ELR (cell line): ENCODE measurements at regions not wholly inside any gene's neighbourhood (a gene's known extent, or its start where the extent isn't known, plus 50 kb on each side); places are given as distances from the start of the nearest gene placed in this dataset.
A peak's percentile ranks its signal among the peaks of the same experiment; 100 is the strongest.

Experiments used
- DNase-seq: peaks from one replicate; pipeline ENCODE4 v3.0.0-alpha.2; 2015; ENCODE audit warnings: low read depth

DNA sequence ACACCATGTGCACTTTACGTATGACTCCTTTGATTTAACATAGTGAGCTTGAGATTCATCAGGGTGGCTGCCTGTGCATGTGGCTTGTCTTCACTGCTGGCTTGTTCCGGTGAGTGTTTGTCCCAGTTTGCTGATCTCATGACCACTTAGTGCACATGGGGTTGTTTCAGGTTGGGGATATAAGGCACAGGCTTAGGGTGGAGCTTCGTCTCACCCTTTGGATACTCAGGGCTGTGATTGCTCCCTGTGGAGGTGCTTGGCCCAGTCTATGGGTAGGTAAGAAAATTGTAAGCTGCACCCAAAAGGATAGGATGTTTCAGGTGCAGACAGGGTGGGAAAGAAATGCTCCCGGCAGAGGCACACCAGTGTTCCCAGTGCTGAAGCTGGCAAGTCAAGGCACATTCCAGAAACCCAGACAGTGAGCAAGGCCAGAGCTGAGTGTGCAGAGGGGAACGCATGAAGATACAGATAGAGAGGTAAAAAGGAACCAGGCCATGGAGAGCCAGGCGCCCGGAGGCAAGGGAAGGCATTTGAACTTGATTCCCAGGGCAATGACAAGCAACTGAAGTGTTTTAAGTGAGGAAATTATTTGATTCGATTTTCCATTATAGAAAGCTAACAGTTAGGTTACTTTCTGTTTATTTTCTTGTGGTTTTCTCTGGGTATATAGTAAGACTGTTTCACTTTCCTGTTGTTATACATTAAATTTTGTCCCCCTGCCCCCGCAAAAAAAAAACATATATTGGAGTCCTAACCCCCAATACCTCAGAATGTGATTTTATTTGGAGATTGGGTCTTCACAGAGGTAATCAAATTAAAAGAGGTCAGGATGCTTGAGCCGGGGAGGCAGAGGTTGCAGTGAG lies 289.8 kb upstream of the KLF6 start:
- DNase-seq, result peak; percentile 44

DNA sequence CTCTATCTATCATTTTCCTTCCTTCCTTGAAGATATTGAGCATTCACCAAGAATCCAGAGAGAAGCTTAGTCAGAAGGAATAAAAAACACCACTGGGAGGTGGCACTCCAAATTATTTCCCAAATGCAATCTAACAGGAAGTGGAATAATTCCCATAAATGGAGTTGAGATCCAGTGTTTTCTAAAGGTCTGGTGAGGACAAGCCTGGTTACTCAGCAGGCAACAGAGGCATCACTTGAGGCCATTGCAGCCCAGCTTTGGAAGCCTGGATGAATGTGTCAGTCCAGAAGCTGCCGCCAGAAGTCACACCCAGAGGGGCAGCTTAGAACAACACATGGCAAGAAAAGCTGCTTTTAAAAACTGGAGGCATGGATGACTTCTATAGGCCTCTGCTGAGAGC lies 288.9 kb upstream of the KLF6 start:
- peak; percentile 49 for DNase-seq

DNA sequence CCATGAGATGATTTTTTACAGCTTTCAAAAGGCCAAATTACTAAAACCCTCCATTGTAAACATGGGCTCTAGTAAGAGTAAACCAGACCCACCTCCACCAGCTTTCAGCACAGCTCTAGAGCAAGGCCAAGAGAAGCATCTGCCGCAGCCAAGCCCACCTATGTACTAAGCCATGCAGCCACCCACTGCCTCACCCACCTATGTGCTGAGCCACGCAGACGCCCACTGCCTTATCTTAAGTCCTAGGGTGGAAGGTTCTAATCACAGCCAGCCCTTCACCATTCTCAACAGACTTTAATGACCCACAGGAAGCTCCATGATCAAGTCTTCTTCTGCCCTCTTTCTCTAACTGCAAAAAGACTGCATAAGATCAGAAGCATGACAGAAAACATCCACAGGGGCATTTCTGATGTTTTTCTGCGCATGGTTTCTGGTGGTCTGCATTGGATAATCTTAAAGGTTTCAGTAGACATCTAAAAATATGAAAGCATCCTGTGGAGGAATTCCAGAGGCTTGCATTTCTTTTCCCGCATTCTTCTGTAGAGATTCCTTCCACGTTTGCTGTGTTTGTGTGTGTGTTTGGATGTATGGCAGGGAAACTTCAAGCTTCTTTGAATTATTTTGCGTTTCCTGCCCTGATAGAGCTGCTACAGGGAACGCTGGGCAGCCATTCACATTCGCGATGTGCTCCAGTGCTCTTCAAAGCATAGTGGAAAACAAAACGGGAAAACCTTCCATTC lies 286.1 kb upstream of the KLF6 start:
- no peak for DNase-seq

DNA sequence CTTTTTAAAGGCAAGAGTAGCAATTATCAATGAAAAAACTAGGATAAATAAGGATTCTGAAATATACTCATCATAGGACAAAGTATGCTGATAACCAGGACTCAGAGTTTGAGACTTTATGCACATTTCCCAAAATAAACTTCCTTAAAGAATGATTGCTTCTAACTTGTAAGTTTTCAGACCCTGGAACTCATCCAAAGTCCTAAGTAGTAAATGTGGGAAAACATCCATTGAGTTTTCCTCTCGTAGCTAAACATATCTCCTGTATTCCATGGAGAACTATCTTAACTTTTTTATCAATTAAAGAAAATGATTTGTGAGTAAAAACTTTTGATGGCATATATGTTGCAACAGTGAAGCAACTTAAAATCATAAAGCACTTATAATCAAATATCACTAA lies 285.2 kb upstream of the KLF6 start:
- DNase-seq, result no peak

DNA sequence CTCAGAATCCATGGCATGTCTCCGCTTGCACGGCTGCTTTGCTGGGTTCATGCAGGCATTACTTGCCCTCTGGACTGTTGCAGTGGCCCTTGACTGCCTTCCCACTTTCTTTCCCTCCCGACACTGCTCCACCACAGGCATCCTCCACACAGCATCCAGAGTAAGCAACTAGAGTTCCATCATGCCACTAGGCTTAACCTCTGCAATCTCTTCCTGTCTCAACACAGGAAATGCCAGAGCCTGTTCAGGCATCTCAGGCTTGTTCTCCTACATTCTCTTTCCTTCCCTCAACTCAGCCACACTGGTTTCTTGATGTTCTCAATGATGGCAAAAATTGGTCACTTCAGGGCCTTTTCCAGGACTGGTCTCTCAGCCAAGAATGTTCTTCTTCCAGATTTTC lies 284.5 kb upstream of the KLF6 start:
- peak; percentile 30 for DNase-seq

DNA sequence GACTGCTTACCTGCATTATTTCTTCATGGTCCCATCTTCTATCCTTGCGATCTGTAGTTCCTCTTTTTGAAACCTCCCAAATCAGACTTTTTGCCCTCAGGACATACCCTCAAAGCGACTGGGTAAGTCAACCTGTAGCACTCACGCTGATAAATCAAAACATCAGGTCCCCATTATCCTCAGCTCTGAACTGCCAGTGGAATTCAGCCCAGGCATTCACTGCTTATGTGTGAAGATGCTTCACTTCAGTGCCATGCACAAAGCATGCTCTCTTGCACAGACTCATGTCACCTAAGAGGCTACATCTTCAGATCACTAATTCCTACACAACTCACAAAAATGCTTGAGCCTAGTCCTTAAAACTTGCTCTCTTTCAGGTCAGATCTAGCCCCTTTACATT lies 283.6 kb upstream of the KLF6 start:
- no peak for DNase-seq

DNA sequence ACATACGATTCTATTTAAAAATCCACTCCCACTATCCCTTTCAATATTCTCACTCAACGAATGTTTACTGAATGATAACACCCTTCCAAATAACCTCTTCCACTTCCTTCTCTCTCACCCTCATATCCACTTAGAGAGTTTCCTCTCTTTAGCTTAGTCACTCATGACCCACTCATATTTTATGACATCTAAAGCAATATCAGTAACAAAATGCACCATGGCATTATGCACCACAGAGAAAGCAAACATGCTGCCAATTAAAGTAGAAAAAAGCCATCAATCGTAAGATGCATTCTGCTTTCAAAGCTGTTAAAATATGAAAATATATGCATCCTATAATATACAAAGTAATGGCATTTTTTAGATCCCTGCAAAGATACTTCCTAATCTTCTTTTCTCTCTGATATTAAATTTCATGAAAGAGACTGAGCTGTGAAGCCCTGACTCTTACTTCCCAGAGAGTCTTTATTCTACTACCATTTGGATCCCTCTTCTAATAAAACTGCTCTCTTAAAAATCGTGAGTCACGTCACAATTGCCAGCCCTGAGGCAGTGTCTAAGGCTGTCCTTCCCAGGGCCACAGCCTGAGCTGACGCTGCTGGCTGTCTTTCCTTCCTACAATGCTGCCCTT lies 283.0 kb upstream of the KLF6 start:
- peak; percentile 78 for DNase-seq

DNA sequence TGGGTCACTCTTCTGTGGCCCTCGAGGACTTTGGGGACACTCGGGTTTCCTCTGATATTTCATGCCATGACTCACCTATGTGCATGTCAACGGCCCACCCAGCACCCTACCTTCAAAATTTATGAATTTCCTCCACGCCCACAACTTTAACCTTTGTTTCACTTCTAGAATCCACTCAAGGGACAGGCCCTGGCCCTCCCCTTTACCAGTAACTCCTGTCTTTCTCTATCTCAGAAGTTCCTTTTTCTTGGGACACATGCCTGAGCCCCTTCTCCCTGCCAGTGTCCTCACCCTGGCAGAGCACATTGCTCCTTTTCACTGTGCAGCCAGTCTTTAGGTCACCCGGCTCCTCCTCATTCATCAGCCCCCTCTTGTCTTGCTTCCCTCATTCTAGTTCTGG lies 282.5 kb upstream of the KLF6 start:
- no peak for DNase-seq

DNA sequence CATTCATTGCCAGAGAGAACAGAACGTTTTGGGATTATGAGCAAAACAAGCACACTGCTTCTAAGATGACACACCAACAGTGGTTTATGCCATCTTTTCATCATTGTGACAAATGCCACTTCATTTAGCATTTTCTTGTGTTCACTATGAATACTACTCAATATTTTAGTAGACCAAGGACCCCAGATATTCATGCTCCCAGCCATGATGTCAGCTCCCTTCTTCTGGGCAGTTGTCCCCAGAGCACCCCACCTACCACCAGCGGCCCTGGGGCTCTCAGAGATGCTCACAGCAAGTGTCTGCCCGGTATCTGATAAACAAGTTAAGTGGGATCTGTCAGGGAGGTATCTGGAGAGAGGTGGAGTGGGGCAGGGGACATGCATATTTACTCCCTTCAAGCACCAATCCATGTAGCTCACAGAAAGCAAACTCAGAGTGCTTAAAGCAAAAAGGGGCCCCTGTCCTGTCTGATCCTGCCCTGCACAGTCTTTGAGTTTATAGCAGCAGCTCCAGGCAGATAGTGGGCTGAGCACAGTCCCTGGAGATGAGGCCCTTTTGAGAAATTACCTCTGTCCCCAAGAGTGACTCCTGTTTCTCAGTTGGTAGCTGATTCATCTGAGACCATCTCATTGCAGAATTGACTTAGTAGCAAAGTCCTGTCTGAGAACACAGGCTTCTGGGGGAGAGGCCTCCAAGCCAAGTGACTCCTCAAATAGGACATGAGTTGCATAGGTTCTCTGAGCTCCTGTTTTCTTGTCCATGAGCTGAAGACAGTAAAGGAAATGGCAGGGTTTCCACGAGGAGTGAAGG lies 281.8 kb upstream of the KLF6 start:
- no peak for DNase-seq

DNA sequence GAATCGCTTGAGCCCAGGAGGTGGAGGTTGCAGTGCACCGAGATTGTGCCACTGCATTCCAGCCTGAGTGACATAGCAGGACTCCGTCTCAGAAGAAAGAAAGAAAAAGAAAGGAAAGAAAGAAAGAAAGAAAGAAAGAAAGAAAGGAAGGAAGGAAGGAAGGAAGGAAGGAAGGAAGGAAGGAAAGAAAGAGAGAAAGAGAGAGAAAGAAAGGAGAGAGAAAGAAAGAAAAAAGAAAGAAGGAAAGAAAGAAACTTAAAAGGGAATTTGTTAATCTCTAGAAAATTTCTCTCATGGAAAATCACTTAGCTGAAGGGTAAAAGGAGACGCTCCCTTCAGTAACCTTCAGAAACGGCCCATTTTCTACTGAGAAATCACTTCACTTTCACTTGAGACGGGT lies 279.5 kb upstream of the KLF6 start:
- DNase-seq, result no peak

DNA sequence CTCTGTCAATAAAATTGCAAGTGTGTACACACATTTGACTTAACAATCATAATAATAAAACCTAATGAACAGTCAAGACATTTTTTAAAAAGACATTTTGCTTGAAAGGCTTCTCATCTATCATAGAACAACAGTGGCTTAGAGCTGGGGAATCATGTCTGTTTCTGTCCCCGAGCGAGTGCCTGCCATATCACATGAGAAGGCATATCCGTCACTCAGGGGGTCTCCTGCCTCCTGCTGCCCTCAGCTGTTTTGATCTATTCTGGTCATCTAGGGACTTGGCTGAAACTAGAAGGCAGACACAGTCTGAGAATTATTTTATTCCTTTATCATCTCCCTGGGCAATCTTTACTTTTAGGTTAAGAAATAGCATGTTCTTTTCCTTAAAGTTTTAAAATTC lies 278.7 kb upstream of the KLF6 start:
- no peak for DNase-seq

DNA sequence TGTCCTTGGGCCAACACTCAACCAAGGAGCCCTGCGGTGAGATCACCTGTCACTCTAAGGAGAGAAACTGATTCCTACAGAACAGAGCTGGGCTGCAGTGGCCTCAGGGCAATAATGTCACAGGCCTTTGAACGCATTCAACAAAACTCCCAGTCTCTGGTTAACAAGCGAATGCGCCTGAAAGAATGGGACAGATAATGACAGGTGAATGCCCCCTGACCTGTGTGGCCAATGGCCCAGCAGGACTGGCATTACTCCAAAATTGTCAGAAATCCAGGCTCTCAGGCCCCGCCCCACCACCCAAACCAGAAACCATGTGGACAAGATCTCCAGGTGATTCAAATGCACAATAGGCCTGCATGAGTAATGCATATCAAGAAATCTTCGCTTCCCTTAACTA lies 277.7 kb upstream of the KLF6 start:
- no peak for DNase-seq

DNA sequence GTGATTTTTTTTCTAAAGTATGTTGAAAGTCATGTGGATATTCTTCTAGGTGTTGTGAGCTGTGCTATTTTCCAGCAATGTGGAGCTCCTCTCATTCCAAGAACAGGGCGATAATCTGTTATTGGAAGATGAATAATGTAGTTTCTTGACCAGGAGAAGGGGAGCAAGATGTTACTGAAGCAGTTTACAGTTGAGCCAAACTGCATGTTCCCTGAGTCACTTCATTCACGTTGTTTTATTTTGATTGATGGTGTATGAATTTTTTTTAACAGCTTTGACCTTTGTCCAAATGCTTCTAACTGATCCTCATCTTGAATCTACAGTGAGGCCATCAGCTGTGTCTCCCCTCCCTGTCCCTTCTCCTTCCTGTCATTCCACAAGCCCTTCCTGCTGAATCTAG lies 277.1 kb upstream of the KLF6 start:
- DNase-seq, result no peak

DNA sequence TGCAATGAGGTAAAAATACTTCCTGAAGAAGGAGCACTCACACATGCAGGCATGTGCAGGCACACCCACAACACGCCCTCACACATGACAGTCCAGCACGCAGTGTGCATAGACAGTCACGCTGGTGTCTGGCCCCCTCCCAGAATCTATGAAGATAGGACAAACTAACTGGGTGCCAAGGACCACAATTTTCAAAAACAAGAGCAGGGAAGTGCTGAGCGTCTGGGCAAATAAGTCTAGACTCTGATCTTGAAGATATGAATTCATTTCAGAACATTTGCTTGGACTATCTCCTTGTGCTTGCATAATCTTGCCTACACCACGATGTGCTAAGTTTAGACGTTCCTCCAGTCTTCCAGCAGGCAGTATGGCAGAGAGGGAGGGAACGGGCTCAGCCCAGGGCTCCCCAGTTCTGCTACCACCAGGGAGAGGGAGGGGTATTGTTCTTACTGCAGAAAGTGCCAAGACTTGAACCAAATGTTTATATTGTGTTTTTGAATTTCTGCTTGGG lies 276.5 kb upstream of the KLF6 start:
- no peak for DNase-seq

DNA sequence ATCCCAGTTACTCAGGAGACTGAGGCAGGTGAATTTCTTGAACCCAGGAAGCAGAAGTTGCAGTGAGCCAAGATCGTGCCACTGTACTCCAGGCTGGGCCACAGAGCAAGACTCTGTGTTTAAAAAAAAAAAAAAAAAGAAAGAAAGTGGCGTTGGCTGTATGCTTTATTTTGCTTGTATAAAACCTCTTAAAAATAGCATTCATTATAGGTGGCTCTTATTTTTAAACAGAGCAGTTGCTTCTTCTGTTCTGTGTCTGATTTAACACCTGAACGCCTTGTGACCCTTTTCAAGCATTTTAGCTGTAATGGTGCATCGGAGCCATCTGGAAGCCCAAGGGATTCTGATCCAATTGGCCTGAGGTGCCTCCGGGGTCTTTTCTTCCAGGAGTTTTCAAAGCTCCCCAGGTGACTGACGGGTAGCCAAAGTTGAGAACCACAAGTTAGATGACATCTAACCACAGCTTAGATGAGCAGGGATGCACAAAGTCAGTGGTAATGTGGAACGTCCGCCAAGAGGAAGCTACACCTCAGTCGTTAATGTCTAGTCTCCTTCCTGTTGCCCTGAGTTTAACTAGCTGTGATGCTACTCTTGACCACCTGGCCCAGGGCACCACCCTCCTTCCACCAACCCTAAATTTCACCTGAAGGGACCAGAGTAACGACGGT lies 274.6 kb upstream of the KLF6 start:
- DNase-seq, result no peak

DNA sequence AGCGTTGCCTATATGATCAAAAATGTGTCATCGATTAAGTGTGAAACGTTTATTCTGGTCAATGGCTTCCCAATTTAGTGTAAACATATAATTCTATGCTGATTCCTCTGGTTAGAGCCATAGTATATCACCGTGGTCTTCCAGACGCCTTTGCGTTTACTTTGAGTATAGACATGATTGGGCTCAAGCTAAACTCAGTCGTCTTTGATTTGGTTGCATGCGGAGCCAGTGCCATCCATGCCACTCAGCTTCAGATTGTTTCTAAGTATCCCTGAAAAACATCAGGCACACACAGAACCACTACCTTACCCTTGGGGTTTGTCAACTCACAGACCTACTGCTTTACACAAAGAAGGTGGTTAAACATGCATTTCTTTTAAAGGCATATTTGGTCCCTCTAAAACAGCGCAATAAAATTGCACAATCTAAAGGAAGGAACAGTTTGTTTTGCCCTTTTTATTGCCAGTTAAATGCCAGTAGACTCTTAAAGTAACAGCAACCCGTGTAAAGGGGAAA lies 273.6 kb upstream of the KLF6 start:
- DNase-seq, result no peak

DNA sequence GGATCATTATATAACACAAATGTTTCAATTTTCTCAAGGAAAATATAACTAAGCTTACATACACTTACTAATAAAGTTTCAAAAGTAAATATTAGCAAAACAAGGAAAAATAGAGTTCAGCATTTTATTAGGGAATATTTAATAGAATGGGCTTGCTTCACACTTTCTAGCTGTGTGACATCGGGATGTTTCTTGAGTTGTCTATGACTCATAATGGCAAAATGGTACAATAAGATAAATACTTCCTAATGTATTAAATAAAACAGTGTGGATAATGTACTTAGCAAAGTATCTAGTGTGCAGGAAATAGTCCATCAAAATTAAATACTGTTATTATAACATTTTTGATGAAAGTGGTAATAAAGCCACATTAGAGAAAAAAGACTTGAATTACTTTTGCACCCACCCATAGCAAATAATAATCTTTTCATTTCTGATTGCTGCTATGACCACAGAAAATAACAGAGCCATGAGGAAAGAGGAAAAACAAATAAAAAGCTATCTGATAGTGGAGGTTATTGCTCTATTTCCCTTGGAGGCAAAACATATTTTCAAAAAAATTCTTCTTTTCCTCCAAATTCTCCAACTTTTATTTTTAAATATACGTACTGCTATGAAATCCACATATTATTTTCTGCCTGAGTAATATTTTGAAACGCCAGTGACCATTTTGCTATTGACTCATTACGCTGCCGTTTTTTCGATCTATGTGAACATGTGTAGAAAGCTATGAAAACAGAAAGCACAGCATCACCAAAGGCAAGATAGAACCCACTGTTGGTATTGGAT lies 272.9 kb upstream of the KLF6 start:
- no peak for DNase-seq

DNA sequence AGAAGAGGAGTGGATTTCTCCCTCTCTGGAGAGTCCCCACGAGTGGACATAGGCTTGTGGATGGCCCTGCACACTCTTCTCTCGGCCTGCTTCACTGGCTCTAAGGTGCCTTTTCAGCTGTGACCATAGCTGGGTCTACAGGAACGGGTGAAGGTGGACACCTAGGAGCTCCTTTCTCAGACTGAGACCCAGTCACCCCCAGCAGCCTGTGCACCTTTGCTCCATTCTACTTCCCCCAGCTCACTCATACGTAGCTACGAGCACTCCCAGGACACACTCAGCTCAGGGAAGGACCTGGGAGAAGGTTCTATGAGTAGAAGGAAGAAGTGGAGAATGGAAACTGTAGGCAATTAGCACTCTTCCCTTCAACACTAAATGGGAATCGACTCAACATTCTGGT lies 272.0 kb upstream of the KLF6 start:
- DNase-seq, result no peak

DNA sequence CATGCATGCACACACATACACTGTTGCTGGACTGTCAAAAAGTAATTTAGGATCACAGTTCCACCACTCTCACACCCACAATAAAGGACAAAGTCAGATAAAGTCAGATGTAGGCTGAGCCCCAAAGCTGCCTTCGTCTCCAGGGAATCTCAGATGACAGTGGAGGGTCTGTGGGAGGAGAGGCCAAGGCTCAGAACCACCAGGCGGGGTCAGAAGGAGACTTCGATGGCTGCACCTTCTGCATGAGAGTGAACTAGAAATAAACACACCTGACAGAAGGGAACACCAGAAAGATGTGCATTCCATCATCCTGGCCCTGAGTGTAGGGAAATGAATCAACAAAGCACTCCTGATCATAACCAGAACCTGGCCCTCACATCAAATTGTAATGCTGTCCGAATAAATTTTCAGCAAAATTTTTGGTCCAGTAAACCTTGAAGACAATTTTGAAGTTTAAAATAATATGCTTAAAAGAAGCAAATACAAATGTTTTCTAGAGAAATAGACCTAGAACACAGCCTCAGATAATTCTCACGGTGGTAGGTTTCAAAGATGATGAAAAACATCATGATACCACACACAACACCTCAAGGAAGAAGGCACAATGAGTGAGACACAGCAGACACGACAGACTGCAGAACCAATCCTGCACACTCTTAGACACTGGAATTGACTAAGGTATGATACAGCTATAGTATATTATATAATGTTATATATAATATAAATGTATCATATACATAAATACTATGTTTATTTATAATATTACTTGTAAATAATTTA lies 269.8 kb upstream of the KLF6 start:
- no peak for DNase-seq

DNA sequence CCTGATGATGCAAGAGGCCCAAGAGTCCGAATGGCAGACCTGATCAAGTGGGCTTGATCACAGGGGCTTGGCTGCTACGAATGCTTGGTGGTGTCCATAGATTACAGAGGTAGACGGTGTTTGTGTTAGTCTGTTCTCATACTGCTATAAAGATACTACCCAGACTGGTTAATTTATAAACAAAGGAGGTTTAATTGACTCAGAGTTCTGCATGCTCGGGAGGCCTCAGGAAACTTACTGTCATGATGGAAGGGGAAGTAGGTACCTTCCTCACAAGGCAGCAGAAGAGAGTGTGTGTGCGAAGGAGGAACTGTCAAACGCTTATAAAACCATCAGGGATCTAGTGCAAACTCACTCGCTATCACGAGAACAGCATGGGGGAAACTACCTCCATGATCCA lies 268.9 kb upstream of the KLF6 start:
- DNase-seq, result no peak
